HepG2 (cell line): ENCODE measurements at regions not wholly inside any gene's neighbourhood (a gene's known extent, or its start where the extent isn't known, plus 50 kb on each side); places are given as distances from the start of the nearest gene placed in this dataset.

Experiments
- ARID2 ChIP-seq: sonication (generic); formaldehyde crosslinking; IDR thresholded peaks from 2 replicates; pipeline ENCODE4 v1.8.1; 2022; ENCODE audit warnings: mild to moderate bottlenecking, missing genetic modification reagents, borderline replicate concordance
- CBX5 ChIP-seq: sonication (generic); formaldehyde crosslinking; IDR thresholded peaks from 2 replicates; pipeline ENCODE4 v1.4.0; 2020; ENCODE audit warnings: missing genetic modification reagents, borderline replicate concordance
- ESRRA ChIP-seq: sonication (generic); formaldehyde crosslinking; IDR thresholded peaks from 2 replicates; pipeline ENCODE4 v1.5.1; 2020; ENCODE audit warnings: mild to moderate bottlenecking, low read depth, missing genetic modification reagents
- GATAD1 ChIP-seq: IDR thresholded peaks from 2 replicates; pipeline ENCODE4 v1.6.1; 2016; ENCODE audit warnings: missing genetic modification reagents, missing compliant biosample characterization
- HNRNPL ChIP-seq: fragments of 200-400 bp; formaldehyde crosslinking; IDR thresholded peaks from 2 replicates; pipeline ENCODE4 v1.6.1; 2017; ENCODE audit warnings: mild to moderate bottlenecking, low read depth, low read length
- KLF16 ChIP-seq, 2 experiments: sonication (generic) in 1 of 2; formaldehyde crosslinking in 1 of 2; IDR thresholded peaks; 2 replicates each; pipeline versions ENCODE4 v1.6.1 to v1.8.0; 2016 to 2023; ENCODE audit warnings: missing genetic modification reagents in 2 of 2, missing compliant biosample characterization in 1 of 2
- MAZ ChIP-seq, 2 experiments: sonication (generic) in 1 of 2; formaldehyde crosslinking in 1 of 2; IDR thresholded peaks; 2 replicates each; pipeline versions ENCODE4 v1.5.0 to v1.6.1; 2012 to 2020; ENCODE audit warnings: low read depth in 2 of 2, mild to moderate bottlenecking in 2 of 2, borderline replicate concordance in 1 of 2, improper control_type of control experiment in 1 of 2, low read length in 1 of 2, missing genetic modification reagents in 1 of 2, moderate library complexity in 1 of 2
- SMAD3 ChIP-seq: sonication (generic); formaldehyde crosslinking; IDR thresholded peaks from 2 replicates; pipeline ENCODE4 v1.4.0; 2020; ENCODE audit warnings: missing genetic modification reagents
- SRF ChIP-seq: IDR thresholded peaks from 2 replicates; pipeline ENCODE4 v1.6.1; 2011; ENCODE audit warnings: mild to moderate bottlenecking, low read depth, low read length, moderate library complexity
- TBP ChIP-seq: sonication (generic); formaldehyde crosslinking; IDR thresholded peaks from 2 replicates; pipeline ENCODE4 v1.5.0; 2020; ENCODE audit warnings: missing genetic modification reagents
- ZNF317 ChIP-seq: sonication (generic); formaldehyde crosslinking; IDR thresholded peaks from 2 replicates; pipeline ENCODE4 v1.5.0; 2020; ENCODE audit warnings: mild to moderate bottlenecking, missing genetic modification reagents
- TF ChIP-seq, protein P1 (sequence below), 2 experiments: sonication (generic) in 1 of 2; formaldehyde crosslinking in 1 of 2; IDR thresholded peaks; 2 replicates each; pipeline versions ENCODE4 v1.4.0 to v1.6.1; 2018 to 2020; ENCODE audit warnings: missing genetic modification reagents in 2 of 2, borderline replicate concordance in 1 of 2, low read depth in 1 of 2, mild to moderate bottlenecking in 1 of 2, missing biosample characterization in 1 of 2

GRCh38 chr5:136423944-136424606 is 58.7 kb upstream of the TRPC7 start:
- TF ChIP-seq MAZ (IDR thresholded peaks at IDR 0.05; ENCODE audit: borderline replicate concordance, low read depth, low read length) (no peak), MAZ (CRISPR knock-in tag; IDR thresholded peaks at IDR 0.05; ENCODE audit: low read depth) (no peak), GATAD1 (no peak), HNRNPL (no peak), CBX5 (CRISPR knock-in tag) (no peak), ARID2 (CRISPR knock-in tag) (no peak), TBP (no peak), KLF16 (CRISPR knock-in tag; IDR thresholded peaks at IDR 0.05) (no peak), ESRRA (no peak), SMAD3 (CRISPR knock-in tag) (no peak), ZNF317 (no peak), SRF (no peak)
- TF ChIP-seq, protein P1, sequence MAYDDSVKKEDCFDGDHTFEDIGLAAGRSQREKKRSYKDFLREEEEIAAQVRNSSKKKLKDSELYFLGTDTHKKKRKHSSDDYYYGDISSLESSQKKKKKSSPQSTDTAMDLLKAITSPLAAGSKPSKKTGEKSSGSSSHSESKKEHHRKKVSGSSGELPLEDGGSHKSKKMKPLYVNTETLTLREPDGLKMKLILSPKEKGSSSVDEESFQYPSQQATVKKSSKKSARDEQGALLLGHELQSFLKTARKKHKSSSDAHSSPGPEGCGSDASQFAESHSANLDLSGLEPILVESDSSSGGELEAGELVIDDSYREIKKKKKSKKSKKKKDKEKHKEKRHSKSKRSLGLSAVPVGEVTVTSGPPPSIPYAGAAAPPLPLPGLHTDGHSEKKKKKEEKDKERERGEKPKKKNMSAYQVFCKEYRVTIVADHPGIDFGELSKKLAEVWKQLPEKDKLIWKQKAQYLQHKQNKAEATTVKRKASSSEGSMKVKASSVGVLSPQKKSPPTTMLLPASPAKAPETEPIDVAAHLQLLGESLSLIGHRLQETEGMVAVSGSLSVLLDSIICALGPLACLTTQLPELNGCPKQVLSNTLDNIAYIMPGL (CRISPR knock-in tag; IDR thresholded peaks at IDR 0.05; ENCODE audit: borderline replicate concordance in 1 of 2, low read depth in 1 of 2) = no peak
